ENCODE measurements at regions not wholly inside any gene's neighbourhood (a gene's known extent, or its start where the extent isn't known, plus 50 kb on each side); places are given as distances from the start of the nearest gene placed in this dataset.
"Not testable (repeated sequence)": the region's sequence is repeated elsewhere in the genome, so short reads cannot be mapped to it uniquely, and the experiment has no call there.

DNA sequence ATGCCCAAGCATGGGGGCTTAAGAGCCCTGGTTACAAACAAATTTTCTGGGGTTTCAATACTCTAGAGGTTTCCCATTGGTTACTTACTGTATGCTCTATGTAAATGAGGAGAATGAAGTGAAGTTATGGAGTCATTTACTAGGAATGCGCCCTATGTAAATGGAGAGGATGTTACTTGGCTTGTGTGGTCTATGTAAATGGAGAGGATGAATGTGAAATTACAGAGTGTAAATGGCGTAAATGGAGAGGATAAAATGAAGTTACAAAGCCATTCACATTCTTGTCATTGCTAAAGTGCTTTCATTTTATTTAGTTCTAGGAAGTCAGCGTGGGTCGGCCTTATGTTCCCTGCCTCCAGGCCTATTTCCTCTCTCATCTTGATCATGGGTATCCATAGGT lies 810.5 kb upstream of the ADGRL3 start:
- no peak overlapping the region for H3K4me3 Mint-ChIP-seq
- DNase-seq = no peak
- Histone ChIP-seq H3K27ac (ENCODE audit: low read depth, low read length) (no peak overlapping the region), H3K27me3 (ENCODE audit: insufficient read depth, low read length, poor library complexity, severe bottlenecking) (no peaks in the 10 kb centered on the region), H3K9me3 (ENCODE audit: low read length) (no peaks in the 10 kb centered on the region), H3K36me3 (ENCODE audit: insufficient read depth, low read length) (no peaks in the 10 kb centered on the region), H3K4me3 (ENCODE audit: low read length) (no peak overlapping the region), H3K4me1 (ENCODE audit: insufficient read depth, low read length) (no peaks in the 10 kb centered on the region)
- no peaks in the 10 kb centered on the region for H3K4me1 Mint-ChIP-seq
- CTCF ChIA-PET = no interaction called here
- H3K9me3 Mint-ChIP-seq = peaks cover 10 to 32% (median 22%) of the 10 kb centered on the region in 5 donors
- H3K27ac Mint-ChIP-seq = no peak overlapping the region
- H3K27me3 Mint-ChIP-seq = no peaks in the 10 kb centered on the region
- H3K36me3 Mint-ChIP-seq = no peaks in the 10 kb centered on the region
- POLR2A ChIA-PET = no interaction called here

DNA sequence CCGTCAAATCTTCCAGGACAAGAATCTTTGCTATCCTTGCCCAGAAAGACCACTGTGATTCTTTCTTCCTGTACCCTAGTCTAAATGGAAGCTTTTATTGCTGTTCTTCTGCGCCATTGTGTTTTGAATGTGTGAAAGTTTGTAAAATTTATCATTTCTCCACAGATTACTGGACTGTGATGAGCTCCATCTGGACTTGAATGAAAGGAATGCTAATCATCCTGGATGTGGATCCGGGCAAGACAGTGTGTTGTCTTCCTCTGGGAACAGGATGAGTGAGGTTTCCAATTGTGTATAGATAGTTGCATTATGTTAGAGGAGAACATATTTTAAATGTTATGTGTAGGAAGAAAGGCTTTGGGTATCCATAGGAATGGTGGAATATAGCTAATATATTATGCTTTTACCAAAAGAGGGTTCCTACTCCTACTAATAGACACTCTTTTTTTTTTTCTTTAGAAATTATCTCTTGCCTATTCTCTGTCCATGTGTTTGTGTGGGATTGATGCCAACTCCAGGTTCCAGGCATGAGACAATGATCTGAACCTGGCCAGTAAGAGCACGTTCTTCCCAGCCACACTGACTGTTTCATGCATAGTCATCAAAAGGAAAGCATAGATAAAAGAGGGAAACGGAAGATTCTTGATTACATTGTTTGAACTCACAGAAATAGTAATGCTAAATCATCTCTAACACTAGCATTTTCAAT lies 803.6 kb upstream of the ADGRL3 start:
- POLR2A ChIA-PET = no interaction called here
- CTCF ChIA-PET = no interaction called here

DNA sequence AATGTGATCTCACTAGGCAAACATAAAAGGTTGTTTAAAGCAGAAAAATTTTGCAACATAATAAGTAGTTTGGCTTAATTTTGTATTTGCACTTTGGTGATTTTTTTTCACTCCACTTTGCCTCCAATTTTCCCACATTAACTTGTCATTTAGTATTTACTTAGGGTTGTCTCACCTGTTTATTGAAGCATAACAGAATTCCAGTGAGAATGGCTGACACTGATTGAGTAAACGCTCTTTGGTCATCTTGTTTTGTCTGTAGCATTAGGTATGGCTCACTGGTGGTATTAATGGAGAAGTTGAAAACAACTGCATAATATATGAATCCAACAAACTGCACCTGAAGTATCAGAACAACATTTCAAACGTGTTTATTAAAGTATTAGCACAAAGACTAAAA lies 799.5 kb upstream of the ADGRL3 start:
- ChIA-PET CTCF (no interaction called here), POLR2A (no interaction called here)
- no peaks in the 10 kb centered on the region for H3K36me3 ChIP-seq (ENCODE audit: insufficient read depth, low read length)
- H3K9me3 ChIP-seq (ENCODE audit: low read length) = no peaks in the 10 kb centered on the region
- H3K27ac ChIP-seq (ENCODE audit: low read depth, low read length) = no peak overlapping the region
- Mint-ChIP-seq H3K4me1 (no peaks in the 10 kb centered on the region), H3K9me3 (peaks cover 7 to 32% (median 15%) of the 10 kb centered on the region in 5 donors), H3K27ac (no peak overlapping the region), H3K27me3 (no peaks in the 10 kb centered on the region), H3K4me3 (no peak overlapping the region), H3K36me3 (no peaks in the 10 kb centered on the region)
- H3K27me3 ChIP-seq (ENCODE audit: insufficient read depth, low read length, poor library complexity, severe bottlenecking) = no peaks in the 10 kb centered on the region
- no peak for DNase-seq
- no peak overlapping the region for H3K4me3 ChIP-seq (ENCODE audit: low read length)
- no peaks in the 10 kb centered on the region for H3K4me1 ChIP-seq (ENCODE audit: insufficient read depth, low read length)

More for the DNA sequence above, 803.6 kb upstream of the ADGRL3 start:
- Histone ChIP-seq H3K27ac (ENCODE audit: low read depth, low read length) (no peak overlapping the region), H3K36me3 (ENCODE audit: insufficient read depth, low read length) (no peaks in the 10 kb centered on the region), H3K9me3 (ENCODE audit: low read length) (no peaks in the 10 kb centered on the region), H3K4me1 (ENCODE audit: insufficient read depth, low read length) (no peaks in the 10 kb centered on the region), H3K4me3 (ENCODE audit: low read length) (no peak overlapping the region), H3K27me3 (ENCODE audit: insufficient read depth, low read length, poor library complexity, severe bottlenecking) (no peaks in the 10 kb centered on the region)
- H3K36me3 Mint-ChIP-seq = no peaks in the 10 kb centered on the region
- H3K27ac Mint-ChIP-seq = no peak overlapping the region
- no peak overlapping the region for H3K4me3 Mint-ChIP-seq
- H3K9me3 Mint-ChIP-seq = peaks cover 5 to 30% (median 14%) of the 10 kb centered on the region in 5 donors
- DNase-seq = no peak
- H3K4me1 Mint-ChIP-seq = no peaks in the 10 kb centered on the region
- H3K27me3 Mint-ChIP-seq = no peaks in the 10 kb centered on the region

DNA sequence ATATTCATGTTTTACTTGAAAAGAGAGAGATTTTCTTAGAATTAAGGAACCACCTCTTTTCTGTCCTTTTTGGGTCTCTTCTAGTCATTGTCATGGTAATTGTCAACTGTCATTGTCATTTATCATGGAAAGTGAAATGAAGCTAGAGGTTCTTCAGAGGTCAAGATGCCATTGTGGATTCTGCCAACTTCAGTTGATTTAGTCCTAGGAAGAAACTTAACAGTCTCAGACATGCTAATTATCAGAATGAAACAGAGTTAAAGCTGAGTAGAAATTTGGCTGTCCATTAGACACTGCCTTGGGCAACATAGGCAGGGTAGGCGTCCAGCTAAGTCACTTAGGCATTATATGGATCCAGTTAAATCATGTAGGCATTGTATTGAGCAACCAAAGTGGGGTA lies 796.1 kb upstream of the ADGRL3 start:
- Mint-ChIP-seq H3K9me3 (peaks cover 15 to 40% (median 17%) of the 10 kb centered on the region in 5 donors), H3K4me1 (no peaks in the 10 kb centered on the region), H3K27me3 (no peaks in the 10 kb centered on the region), H3K4me3 (no peak overlapping the region), H3K27ac (no peak overlapping the region), H3K36me3 (no peaks in the 10 kb centered on the region)
- Histone ChIP-seq H3K9me3 (ENCODE audit: low read length) (no peaks in the 10 kb centered on the region), H3K4me1 (ENCODE audit: insufficient read depth, low read length) (no peaks in the 10 kb centered on the region), H3K27ac (ENCODE audit: low read depth, low read length) (no peak overlapping the region), H3K27me3 (ENCODE audit: insufficient read depth, low read length, poor library complexity, severe bottlenecking) (no peaks in the 10 kb centered on the region), H3K36me3 (ENCODE audit: insufficient read depth, low read length) (no peaks in the 10 kb centered on the region), H3K4me3 (ENCODE audit: low read length) (no peak overlapping the region)
- DNase-seq = no peak
- CTCF ChIA-PET = interaction anchor here (1.3 kb wide), 1 partner anchor 11 kb away, joined by 4 read pairs; no protein-coding TSS in a partner anchor
- POLR2A ChIA-PET = no interaction called here

DNA sequence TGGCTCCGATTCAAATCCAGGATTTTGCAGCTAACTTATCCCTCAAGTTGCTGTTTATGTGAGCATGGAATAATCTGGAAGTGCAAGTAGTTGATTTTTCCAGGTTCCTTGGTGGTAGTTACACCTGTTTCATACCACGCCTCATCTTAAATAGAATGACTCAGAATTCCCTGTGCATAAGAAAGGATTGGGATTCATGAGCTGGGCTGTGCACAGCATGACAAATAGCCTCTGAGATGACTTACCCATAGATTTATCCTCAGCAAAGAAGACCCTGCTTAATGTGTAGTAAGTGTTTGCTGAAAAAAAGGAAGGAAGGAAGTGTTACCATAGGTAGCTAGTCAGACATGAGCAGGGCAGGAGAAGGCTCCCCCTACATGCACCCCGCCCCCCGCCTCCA lies 777.7 kb upstream of the ADGRL3 start:
- H3K36me3 ChIP-seq (ENCODE audit: insufficient read depth, low read length) = no peaks in the 10 kb centered on the region
- DNase-seq = no peak
- H3K4me1 ChIP-seq (ENCODE audit: insufficient read depth, low read length) = no peaks in the 10 kb centered on the region
- no peaks in the 10 kb centered on the region for H3K36me3 Mint-ChIP-seq
- no peaks in the 10 kb centered on the region for H3K27me3 Mint-ChIP-seq
- ChIA-PET POLR2A (no interaction called here), CTCF (no interaction called here)
- H3K4me1 Mint-ChIP-seq = no peaks in the 10 kb centered on the region
- H3K9me3 Mint-ChIP-seq = peaks cover 13 to 38% (median 17%) of the 10 kb centered on the region in 5 donors
- no peak overlapping the region for H3K27ac ChIP-seq (ENCODE audit: low read depth, low read length)
- H3K9me3 ChIP-seq (ENCODE audit: low read length) = no peaks in the 10 kb centered on the region
- H3K4me3 Mint-ChIP-seq = no peak overlapping the region
- H3K27me3 ChIP-seq (ENCODE audit: insufficient read depth, low read length, poor library complexity, severe bottlenecking) = no peaks in the 10 kb centered on the region
- no peak overlapping the region for H3K27ac Mint-ChIP-seq
- H3K4me3 ChIP-seq (ENCODE audit: low read length) = no peak overlapping the region

DNA sequence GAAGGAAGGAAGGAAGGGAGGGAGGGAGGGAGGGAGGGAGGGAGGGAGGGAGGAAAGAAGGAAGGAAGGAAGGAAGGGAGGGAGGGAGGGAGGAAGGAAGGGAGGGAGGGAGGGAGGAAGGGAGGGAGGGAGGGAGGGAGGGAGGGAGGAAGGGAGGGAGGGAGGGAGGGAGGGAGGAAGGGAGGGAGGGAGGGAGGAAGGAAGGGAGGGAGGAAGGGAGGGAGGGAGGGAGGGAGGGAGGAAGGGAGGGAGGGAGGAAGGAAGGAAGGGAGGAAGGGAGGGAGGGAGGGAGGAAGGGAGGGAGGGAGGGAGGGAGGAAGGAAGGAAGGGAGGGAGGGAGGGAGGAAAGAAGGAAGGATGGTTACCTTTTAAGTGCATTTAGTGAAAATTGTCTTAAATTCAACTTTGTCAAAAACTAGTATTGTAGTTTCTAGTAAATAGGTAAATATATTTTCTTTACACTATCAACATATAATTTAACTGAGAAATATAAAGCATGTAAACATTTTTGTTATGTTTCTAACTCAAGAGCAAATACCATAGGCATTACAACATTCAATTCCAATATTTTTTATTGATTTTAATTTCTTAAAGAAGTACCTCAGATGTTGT lies 776.4 kb upstream of the ADGRL3 start:
- peaks cover 7 to 32% (median 10%) of the 10 kb centered on the region in 5 donors for H3K9me3 Mint-ChIP-seq
- H3K36me3 Mint-ChIP-seq; H3K4me3 Mint-ChIP-seq; POLR2A ChIA-PET; CTCF ChIA-PET; H3K27ac Mint-ChIP-seq; H3K27me3 ChIP-seq (ENCODE audit: insufficient read depth, low read length, poor library complexity, severe bottlenecking); DNase-seq; H3K27me3 Mint-ChIP-seq; H3K36me3 ChIP-seq (ENCODE audit: insufficient read depth, low read length); H3K9me3 ChIP-seq (ENCODE audit: low read length); H3K27ac ChIP-seq (ENCODE audit: low read depth, low read length); H3K4me3 ChIP-seq (ENCODE audit: low read length); H3K4me1 ChIP-seq (ENCODE audit: insufficient read depth, low read length); H3K4me1 Mint-ChIP-seq: not testable (repeated sequence)

DNA sequence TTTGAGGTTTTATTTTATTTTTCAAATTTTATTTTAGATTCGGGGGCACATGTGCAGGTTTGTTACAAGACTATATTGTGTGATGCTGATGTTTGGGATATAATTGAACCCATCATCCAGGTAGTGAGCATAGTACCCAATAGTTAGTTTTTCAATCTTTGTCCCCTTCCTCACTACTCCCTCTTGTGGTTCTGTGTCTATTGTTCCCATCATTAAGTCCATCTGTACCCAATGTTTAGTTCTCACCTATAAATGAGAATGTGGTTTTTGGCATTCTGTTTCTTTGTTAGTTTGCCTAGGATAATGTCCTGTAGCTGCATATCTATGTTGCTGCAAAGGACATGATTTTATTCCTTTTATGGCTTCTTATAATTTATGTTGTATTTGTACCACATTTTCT lies 767.2 kb upstream of the ADGRL3 start:
- H3K27ac Mint-ChIP-seq = no peak overlapping the region
- H3K36me3 Mint-ChIP-seq = no peaks in the 10 kb centered on the region
- no peaks in the 10 kb centered on the region for H3K36me3 ChIP-seq (ENCODE audit: insufficient read depth, low read length)
- no peaks in the 10 kb centered on the region for H3K9me3 ChIP-seq (ENCODE audit: low read length)
- ChIA-PET CTCF (no interaction called here), POLR2A (no interaction called here)
- H3K27ac ChIP-seq (ENCODE audit: low read depth, low read length) = no peak overlapping the region
- H3K9me3 Mint-ChIP-seq = peaks cover 3 to 24% (median 4%) of the 10 kb centered on the region in 5 donors
- H3K4me1 ChIP-seq (ENCODE audit: insufficient read depth, low read length) = no peaks in the 10 kb centered on the region
- H3K27me3 Mint-ChIP-seq = no peaks in the 10 kb centered on the region
- H3K4me1 Mint-ChIP-seq = no peaks in the 10 kb centered on the region
- H3K27me3 ChIP-seq (ENCODE audit: insufficient read depth, low read length, poor library complexity, severe bottlenecking) = no peaks in the 10 kb centered on the region
- no peak overlapping the region for H3K4me3 ChIP-seq (ENCODE audit: low read length)
- H3K4me3 Mint-ChIP-seq = no peak overlapping the region
- no peak for DNase-seq

DNA sequence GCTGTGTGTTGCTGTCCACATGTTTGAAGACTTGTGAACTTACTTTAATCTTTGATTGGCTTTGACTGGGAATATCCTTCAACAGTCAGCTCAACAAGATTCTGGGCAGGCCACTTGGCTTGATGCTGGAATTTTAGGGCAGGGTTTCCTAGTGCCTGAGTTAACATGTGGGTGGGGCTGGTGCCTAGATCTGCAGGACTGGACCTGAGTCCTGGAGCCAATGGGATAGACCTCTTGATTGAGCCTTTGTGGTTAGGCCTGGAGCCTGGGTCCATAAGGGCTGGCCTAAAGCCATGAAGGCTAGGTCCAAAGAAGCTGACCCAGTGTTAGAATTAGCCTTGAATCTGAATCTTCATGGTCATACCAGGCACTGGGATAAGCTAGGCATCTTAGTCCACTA lies 757.1 kb upstream of the ADGRL3 start:
- no peaks in the 10 kb centered on the region for H3K4me1 ChIP-seq (ENCODE audit: insufficient read depth, low read length)

More for the DNA sequence above, 757.1 kb upstream of the ADGRL3 start:
- ChIA-PET CTCF (no interaction called here), POLR2A (no interaction called here)
- Mint-ChIP-seq H3K27ac (no peak overlapping the region), H3K9me3 (peaks cover 6 to 59% (median 17%) of the 10 kb centered on the region in 5 donors), H3K4me3 (no peak overlapping the region), H3K36me3 (no peaks in the 10 kb centered on the region), H3K4me1 (no peaks in the 10 kb centered on the region), H3K27me3 (no peaks in the 10 kb centered on the region)
- H3K9me3 ChIP-seq (ENCODE audit: low read length) = no peaks in the 10 kb centered on the region
- no peak overlapping the region for H3K4me3 ChIP-seq (ENCODE audit: low read length)
- no peaks in the 10 kb centered on the region for H3K36me3 ChIP-seq (ENCODE audit: insufficient read depth, low read length)
- no peak overlapping the region for H3K27ac ChIP-seq (ENCODE audit: low read depth, low read length)
- DNase-seq = no peak
- H3K27me3 ChIP-seq (ENCODE audit: insufficient read depth, low read length, poor library complexity, severe bottlenecking) = no peaks in the 10 kb centered on the region

Measured in CD8-positive, alpha-beta memory T cell (primary cell).